GM12878 (cell line): ENCODE measurements at regions not wholly inside any gene's neighbourhood (a gene's known extent, or its start where the extent isn't known, plus 50 kb on each side); places are given as distances from the start of the nearest gene placed in this dataset.

Source experiments
- ATAC-seq: fragments of 200-7000 bp; cut with Tn5 transposase; 3 replicates; pipeline ENCODE4 v1.9.1; 2020; ENCODE audit warnings: mild to moderate bottlenecking, moderate library complexity
- BruUV-seq: library from RNA; stranded (reverse); fragments of 400-500 nt; replicated peaks from 2 replicates; lab custom pipeline; 2021; lab: Mats Ljungman, UMichigan
- CTCF ChIA-PET: fragments of 300-600 bp; sonication (Branson Sonifier 250); formaldehyde crosslinking; extraction: SDS; loops from one replicate; lab custom pipeline; 2021; ENCODE audit warnings: inconsistent platforms; lab: Yijun Ruan, JAX
- POLR2A ChIA-PET: fragments of 350-600 bp; formaldehyde crosslinking; extraction: SDS; loops from one replicate; lab custom pipeline; 2021; ENCODE audit warnings: inconsistent platforms; lab: Charles Lee
- RAD21 ChIA-PET: fragments of 300-600 bp; sonication (Branson Sonifier 250); formaldehyde crosslinking; loops from one replicate; lab custom pipeline; 2023; ENCODE audit warnings: antibody characterized with exemption; ENCODE audit not compliant: unreplicated experiment; lab: Charles Lee
- SMC1A ChIA-PET: fragments of 300-600 bp; sonication (Branson Sonifier 250); formaldehyde crosslinking; loops from one replicate; lab custom pipeline; 2023; ENCODE audit not compliant: unreplicated experiment, uncharacterized antibody; lab: Charles Lee
- DNase-seq: peaks from one replicate; pipeline ENCODE4 v3.0.0-alpha.2; 2011; ENCODE audit warnings: low read depth, low spot score
- FAIRE-seq: peaks from 3 replicates; lab custom pipeline; 2011; peaks lifted over from hg19 to GRCh38; lab: Jason Lieb, UNC
- H2AFZ ChIP-seq: 2 replicates; pipeline ENCODE4 v1.6.0; 2011; ENCODE audit warnings: low read depth, low read length, control low read depth; ENCODE audit not compliant: control insufficient read depth
- H3K27ac ChIP-seq: 2 replicates; pipeline ENCODE4 v1.5.1; 2011; ENCODE audit warnings: control low read depth; ENCODE audit not compliant: control insufficient read depth, insufficient read depth
- H3K27me3 ChIP-seq, 2 experiments: replicated peaks in 1 of 2; 2 replicates each; pipeline versions ENCODE4 v1.6.0 to v1.6.1; 2011; ENCODE audit warnings: low read length in 1 of 2; ENCODE audit not compliant: control insufficient read depth in 2 of 2, insufficient read depth in 2 of 2
- H3K36me3 ChIP-seq, 2 experiments: 2 replicates each; pipeline ENCODE4 v1.5.1; 2011; ENCODE audit warnings: low read length in 1 of 2; ENCODE audit not compliant: control insufficient read depth in 2 of 2, insufficient read depth in 2 of 2
- H3K4me1 ChIP-seq: 2 replicates; pipeline ENCODE4 v1.6.1; 2011; ENCODE audit warnings: mild to moderate bottlenecking, low read length, moderate library complexity, mixed read lengths; ENCODE audit not compliant: control insufficient read depth, insufficient read depth
- H3K4me2 ChIP-seq: 2 replicates; pipeline ENCODE4 v1.6.0; 2011; ENCODE audit warnings: control low read depth; ENCODE audit not compliant: control insufficient read depth, insufficient read depth
- H3K4me3 ChIP-seq: fragments of 200-600 bp; sonication (generic); 2 replicates; pipeline ENCODE4 v1.5.1; 2016
- H3K79me2 ChIP-seq: 2 replicates; pipeline ENCODE4 v1.6.0; 2011; ENCODE audit warnings: low read length; ENCODE audit not compliant: control insufficient read depth, insufficient read depth
- H3K9ac ChIP-seq: 2 replicates; pipeline ENCODE4 v1.8.0; 2011; ENCODE audit warnings: low read length, control low read depth, mixed read lengths; ENCODE audit not compliant: control insufficient read depth, insufficient read depth
- H3K9me3 ChIP-seq: replicated peaks from 3 replicates; pipeline ENCODE4 v1.5.1; 2011; ENCODE audit warnings: mild to moderate bottlenecking, low read length; ENCODE audit not compliant: control insufficient read depth, insufficient read depth
- H4K20me1 ChIP-seq: 2 replicates; pipeline ENCODE4 v1.6.0; 2011; ENCODE audit not compliant: control insufficient read depth, insufficient read depth
- ESRRA ChIP-seq: IDR thresholded peaks from 2 replicates; pipeline ENCODE4 v1.6.1; 2012; ENCODE audit warnings: mild to moderate bottlenecking, low read length, improper control_type of control experiment
- GABPA ChIP-seq: IDR thresholded peaks from 2 replicates; pipeline ENCODE4 v1.6.1; 2014; ENCODE audit warnings: antibody characterized with exemption, low read depth, mild to moderate bottlenecking, inconsistent platforms
- IRF4 ChIP-seq: IDR thresholded peaks from 2 replicates; pipeline ENCODE4 v1.6.1; 2011; ENCODE audit warnings: low read depth, low read length
- MEF2A ChIP-seq: IDR thresholded peaks from 2 replicates; pipeline ENCODE4 v1.6.1; 2011; ENCODE audit warnings: low read depth, mild to moderate bottlenecking, low read length, moderate library complexity; ENCODE audit not compliant: insufficient read depth
- NFIC ChIP-seq: IDR thresholded peaks from 2 replicates; pipeline ENCODE4 v1.6.1; 2012; ENCODE audit warnings: low read depth, mild to moderate bottlenecking, inconsistent platforms, low read length, moderate library complexity
- SMC3 ChIP-seq: IDR thresholded peaks from 2 replicates; pipeline ENCODE4 v1.6.1; 2011; ENCODE audit warnings: low read length, improper control_type of control experiment, borderline replicate concordance
- ZBTB11 ChIP-seq: fragments of 450-650 bp; formaldehyde crosslinking; IDR thresholded peaks from 2 replicates; pipeline ENCODE4 v1.5.0; 2022; ENCODE audit warnings: mild to moderate bottlenecking, missing genetic modification characterization
- WGBS: methylation state at CpG from one replicate; pipeline ENCODE4 v1.1.6; 2016; ENCODE audit warnings: low lambda C conversion rate; ENCODE audit not compliant: insufficient replicate concordance, insufficient coverage; ENCODE audit errors: missing lambda C conversion rate; 5-methylcytosine and 5-hydroxymethylcytosine counted together
- in situ Hi-C: fragments of 300-500 bp; cut with MboI; formaldehyde crosslinking; loops from 9 replicates; pipeline ENCODE4 v1.14.3; 2018; ENCODE audit warnings: mixed read lengths
- intact Hi-C: fragments of 100-400 bp; cut with micrococcal nuclease; formaldehyde crosslinking; loops from one replicate; pipeline ENCODE4 v1.14.2; 2022; ENCODE audit not compliant: unreplicated experiment
- TF ChIP-seq, protein P1 (sequence below): fragments of 450-650 bp; IDR thresholded peaks from 2 replicates; pipeline ENCODE4 v1.6.1; 2017; ENCODE audit warnings: mild to moderate bottlenecking, low read depth, inconsistent platforms; ENCODE audit not compliant: poor library complexity, severe bottlenecking
- TF ChIP-seq, protein P2 (sequence below): IDR thresholded peaks from 2 replicates; pipeline ENCODE4 v1.6.1; 2012; ENCODE audit warnings: low read length, inconsistent platforms
- TF ChIP-seq, protein P3 (sequence below): IDR thresholded peaks from 2 replicates; pipeline ENCODE4 v1.6.1; 2012; ENCODE audit warnings: low read depth, low read length, improper control_type of control experiment
- TF ChIP-seq, protein P4 (sequence below): IDR thresholded peaks from 2 replicates; pipeline ENCODE4 v1.6.1; 2012; ENCODE audit warnings: mild to moderate bottlenecking, low read depth, low read length

DNA sequence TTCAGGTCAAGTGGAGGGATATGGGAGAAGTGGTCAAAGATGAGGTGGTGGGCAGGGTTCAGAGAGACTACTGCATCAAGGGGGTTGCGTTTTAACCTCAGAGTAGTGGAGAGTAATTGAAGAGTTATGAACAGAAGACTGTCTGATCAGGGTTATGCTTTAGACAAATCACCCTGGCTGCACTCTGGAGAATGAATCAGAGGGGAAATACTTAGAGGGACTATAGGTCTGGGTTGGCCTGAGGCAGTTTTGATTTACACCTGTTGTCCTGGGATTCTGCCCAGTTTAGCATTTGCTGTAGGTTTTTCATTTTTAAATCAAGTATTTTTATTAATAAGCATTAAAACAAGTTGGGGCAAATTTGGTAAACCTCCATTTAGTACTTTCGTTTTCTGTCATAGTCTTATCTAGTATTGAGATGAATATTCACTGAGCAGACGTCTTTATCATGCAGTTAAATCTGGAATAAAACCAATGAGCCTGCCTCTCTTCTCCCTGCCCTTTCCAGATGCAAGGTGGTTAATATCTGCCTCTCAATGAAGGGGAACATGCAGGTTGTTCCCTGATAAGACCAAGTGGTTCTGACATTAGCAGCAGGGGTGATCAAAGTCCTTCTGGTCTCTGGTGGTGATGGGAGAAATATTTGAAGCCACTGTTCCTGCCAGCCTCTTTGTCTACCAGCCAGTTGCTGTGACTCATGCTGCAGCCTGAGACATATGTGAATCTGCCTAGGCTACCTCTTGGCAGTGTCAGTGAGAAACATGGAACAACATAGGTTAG, 116.0 kb upstream of the RPS6KA3 start:
- Histone ChIP-seq H3K27me3 (no peaks in the 10 kb centered on the region), H3K4me3 (no peak overlapping the region), H3K79me2 (no peaks in the 10 kb centered on the region), H3K9me3 (no peaks in the 10 kb centered on the region), H2AFZ (peak overlapping the region; percentile 44; the same call in 1 of the 2 replicates), H3K9ac (no peak overlapping the region), H3K36me3 (no peaks in the 10 kb centered on the region), H3K27ac (no peak overlapping the region), H3K4me1 (peaks cover 10% of the 10 kb centered on the region), H3K4me2 (peak overlapping the region; percentile 74), H4K20me1 (no peaks in the 10 kb centered on the region)
- POLR2A ChIA-PET = no interaction called here
- SMC1A ChIA-PET = no interaction called here
- RAD21 ChIA-PET = no interaction called here
- ATAC-seq (peak; percentile 80), FAIRE-seq (peak; percentile 18), DNase-seq (peak; percentile 12)
- no TSS peak for BruUV-seq
- intact Hi-C loops (no loop called here), in situ Hi-C loops (no loop called here)
- 1% methylated on average over 3 of the region's 3 CpGs for WGBS
- CTCF ChIA-PET = interaction anchor here (1.2 kb wide), 1 partner anchor 55 kb away, joined by 3 read pairs; no protein-coding TSS in a partner anchor
- peak; percentile 41; the same call in 1 of the 2 replicates for TF ChIP-seq IRF4
- TF ChIP-seq MEF2A = peak; percentile 64; the same call in 1 of the 2 replicates
- TF ChIP-seq, protein P1, sequence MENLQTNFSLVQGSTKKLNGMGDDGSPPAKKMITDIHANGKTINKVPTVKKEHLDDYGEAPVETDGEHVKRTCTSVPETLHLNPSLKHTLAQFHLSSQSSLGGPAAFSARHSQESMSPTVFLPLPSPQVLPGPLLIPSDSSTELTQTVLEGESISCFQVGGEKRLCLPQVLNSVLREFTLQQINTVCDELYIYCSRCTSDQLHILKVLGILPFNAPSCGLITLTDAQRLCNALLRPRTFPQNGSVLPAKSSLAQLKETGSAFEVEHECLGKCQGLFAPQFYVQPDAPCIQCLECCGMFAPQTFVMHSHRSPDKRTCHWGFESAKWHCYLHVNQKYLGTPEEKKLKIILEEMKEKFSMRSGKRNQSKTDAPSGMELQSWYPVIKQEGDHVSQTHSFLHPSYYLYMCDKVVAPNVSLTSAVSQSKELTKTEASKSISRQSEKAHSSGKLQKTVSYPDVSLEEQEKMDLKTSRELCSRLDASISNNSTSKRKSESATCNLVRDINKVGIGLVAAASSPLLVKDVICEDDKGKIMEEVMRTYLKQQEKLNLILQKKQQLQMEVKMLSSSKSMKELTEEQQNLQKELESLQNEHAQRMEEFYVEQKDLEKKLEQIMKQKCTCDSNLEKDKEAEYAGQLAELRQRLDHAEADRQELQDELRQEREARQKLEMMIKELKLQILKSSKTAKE = peak; percentile 27
- TF ChIP-seq GABPA = 0 out of 2 replicates have a peak, but pooled peaks have one; percentile 24
- no peak for TF ChIP-seq ZBTB11
- TF ChIP-seq, protein P2, sequence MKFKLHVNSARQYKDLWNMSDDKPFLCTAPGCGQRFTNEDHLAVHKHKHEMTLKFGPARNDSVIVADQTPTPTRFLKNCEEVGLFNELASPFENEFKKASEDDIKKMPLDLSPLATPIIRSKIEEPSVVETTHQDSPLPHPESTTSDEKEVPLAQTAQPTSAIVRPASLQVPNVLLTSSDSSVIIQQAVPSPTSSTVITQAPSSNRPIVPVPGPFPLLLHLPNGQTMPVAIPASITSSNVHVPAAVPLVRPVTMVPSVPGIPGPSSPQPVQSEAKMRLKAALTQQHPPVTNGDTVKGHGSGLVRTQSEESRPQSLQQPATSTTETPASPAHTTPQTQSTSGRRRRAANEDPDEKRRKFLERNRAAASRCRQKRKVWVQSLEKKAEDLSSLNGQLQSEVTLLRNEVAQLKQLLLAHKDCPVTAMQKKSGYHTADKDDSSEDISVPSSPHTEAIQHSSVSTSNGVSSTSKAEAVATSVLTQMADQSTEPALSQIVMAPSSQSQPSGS = peak; percentile 55
- TF ChIP-seq, protein P3, sequence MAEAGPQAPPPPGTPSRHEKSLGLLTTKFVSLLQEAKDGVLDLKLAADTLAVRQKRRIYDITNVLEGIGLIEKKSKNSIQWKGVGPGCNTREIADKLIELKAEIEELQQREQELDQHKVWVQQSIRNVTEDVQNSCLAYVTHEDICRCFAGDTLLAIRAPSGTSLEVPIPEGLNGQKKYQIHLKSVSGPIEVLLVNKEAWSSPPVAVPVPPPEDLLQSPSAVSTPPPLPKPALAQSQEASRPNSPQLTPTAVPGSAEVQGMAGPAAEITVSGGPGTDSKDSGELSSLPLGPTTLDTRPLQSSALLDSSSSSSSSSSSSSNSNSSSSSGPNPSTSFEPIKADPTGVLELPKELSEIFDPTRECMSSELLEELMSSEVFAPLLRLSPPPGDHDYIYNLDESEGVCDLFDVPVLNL = no peak
- peak; percentile 74 for TF ChIP-seq NFIC
- no peak for TF ChIP-seq SMC3
- TF ChIP-seq, protein P4, sequence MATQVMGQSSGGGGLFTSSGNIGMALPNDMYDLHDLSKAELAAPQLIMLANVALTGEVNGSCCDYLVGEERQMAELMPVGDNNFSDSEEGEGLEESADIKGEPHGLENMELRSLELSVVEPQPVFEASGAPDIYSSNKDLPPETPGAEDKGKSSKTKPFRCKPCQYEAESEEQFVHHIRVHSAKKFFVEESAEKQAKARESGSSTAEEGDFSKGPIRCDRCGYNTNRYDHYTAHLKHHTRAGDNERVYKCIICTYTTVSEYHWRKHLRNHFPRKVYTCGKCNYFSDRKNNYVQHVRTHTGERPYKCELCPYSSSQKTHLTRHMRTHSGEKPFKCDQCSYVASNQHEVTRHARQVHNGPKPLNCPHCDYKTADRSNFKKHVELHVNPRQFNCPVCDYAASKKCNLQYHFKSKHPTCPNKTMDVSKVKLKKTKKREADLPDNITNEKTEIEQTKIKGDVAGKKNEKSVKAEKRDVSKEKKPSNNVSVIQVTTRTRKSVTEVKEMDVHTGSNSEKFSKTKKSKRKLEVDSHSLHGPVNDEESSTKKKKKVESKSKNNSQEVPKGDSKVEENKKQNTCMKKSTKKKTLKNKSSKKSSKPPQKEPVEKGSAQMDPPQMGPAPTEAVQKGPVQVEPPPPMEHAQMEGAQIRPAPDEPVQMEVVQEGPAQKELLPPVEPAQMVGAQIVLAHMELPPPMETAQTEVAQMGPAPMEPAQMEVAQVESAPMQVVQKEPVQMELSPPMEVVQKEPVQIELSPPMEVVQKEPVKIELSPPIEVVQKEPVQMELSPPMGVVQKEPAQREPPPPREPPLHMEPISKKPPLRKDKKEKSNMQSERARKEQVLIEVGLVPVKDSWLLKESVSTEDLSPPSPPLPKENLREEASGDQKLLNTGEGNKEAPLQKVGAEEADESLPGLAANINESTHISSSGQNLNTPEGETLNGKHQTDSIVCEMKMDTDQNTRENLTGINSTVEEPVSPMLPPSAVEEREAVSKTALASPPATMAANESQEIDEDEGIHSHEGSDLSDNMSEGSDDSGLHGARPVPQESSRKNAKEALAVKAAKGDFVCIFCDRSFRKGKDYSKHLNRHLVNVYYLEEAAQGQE = no peak
- TF ChIP-seq ESRRA = no peak
